ENCODE measurements at regions not wholly inside any gene's neighbourhood (a gene's known extent, or its start where the extent isn't known, plus 50 kb on each side); places are given as distances from the start of the nearest gene placed in this dataset.

DNA sequence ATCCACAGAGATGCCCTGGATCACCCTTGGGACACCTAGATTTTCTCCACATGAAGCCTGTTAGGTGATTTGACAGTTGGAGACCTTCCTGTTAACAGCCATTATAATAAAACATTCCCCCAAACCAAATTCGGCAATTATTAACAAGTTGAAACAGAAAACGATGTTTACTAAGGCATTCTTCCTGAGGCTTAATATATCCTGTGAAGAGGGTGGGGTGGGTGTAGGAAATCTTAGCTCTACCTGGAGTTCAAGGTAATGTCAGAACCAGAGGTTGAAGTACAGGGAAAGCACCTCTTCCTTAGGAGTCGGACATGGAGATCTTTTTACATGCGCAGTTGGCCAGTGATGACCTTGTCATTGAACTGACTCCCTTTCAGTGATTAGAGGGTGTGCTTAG, 143.0 kb downstream of the FGF9 start:
- WGBS, 2 donors = 64 to 86% methylated on average over 4 of the region's 4 CpGs
- H3K9me3 ChIP-seq = peaks cover 0 to 8% (median 0%) of the 10 kb centered on the region in 11 donors

DNA sequence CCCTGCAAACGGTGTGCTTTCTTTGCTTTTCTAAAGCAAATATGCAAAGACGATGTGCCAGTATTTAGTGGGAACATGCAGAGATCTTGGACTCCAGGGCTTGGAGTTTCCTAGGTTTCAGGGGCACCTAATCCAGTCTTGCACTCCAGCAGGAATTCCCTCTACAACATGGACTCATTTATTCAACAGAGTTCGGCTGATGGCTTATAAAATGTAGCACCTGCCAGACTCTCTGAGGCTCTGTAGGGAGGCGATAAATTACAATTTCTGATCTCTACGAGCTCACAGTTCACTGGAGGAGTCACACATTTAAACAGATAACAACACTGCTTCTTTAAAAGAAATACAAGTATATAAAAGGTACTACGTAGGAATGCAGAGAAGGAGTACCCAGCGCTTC, 143.7 kb downstream of the FGF9 start:
- intact Hi-C loops (cut with DNase I) = no loop called here
- Histone ChIP-seq H3K9me3 (peaks cover 0 to 8% (median 0%) of the 10 kb centered on the region in 11 donors), H3K27me3 (peaks cover 0 to 15% (median 0%) of the 10 kb centered on the region in 7 donors), H3K27ac (no peak overlapping the region), H3K4me1 (no peaks in the 10 kb centered on the region), H3K4me3 (no peak overlapping the region), H3K36me3 (no peaks in the 10 kb centered on the region)
- no peak for TF ChIP-seq CTCF (IDR thresholded peaks at IDR 0.05)
- DNase-seq (no peak), ATAC-seq (no peak)
- 77 to 80% methylated on average over 7 of the region's 7 CpGs for WGBS, 2 donors

More for the DNA sequence above, 143.0 kb downstream of the FGF9 start:
- no peak overlapping the region for H3K27ac ChIP-seq
- no peaks in the 10 kb centered on the region for H3K36me3 ChIP-seq
- DNase-seq (no peak), ATAC-seq (no peak)
- H3K4me3 ChIP-seq = no peak overlapping the region
- intact Hi-C loops (cut with DNase I) = no loop called here
- H3K4me1 ChIP-seq = no peaks in the 10 kb centered on the region
- no peak for TF ChIP-seq CTCF (IDR thresholded peaks at IDR 0.05)
- H3K27me3 ChIP-seq = peaks cover 0 to 15% (median 0%) of the 10 kb centered on the region in 7 donors

DNA sequence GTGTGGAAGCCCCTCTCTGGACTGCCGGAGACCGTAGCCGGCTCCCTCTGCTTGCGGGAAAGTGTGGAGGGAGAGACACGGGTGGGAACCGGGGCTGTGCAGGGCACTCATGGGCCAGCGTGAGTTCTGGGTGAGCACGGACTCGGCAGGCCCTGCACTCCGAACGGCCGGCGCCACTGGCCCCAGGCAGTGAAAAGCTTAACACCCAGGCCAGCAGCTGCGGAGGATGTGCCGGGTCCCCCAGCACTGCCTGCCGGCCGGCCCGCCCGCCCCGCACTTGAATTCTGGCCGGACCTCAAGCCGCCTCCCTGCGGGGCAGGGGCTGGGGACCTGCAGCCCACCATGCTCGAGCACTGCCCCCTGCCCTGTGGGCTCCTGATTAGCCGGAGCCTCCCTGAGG, 147.0 kb downstream of the FGF9 start:
- Histone ChIP-seq H3K27ac (no peak overlapping the region), H3K9me3 (peaks cover 0 to 8% (median 0%) of the 10 kb centered on the region in 11 donors), H3K4me3 (no peak overlapping the region), H3K4me1 (no peaks in the 10 kb centered on the region), H3K27me3 (peaks cover 0 to 6% (median 0%) of the 10 kb centered on the region in 7 donors), H3K36me3 (no peaks in the 10 kb centered on the region)
- ATAC-seq (peak in 1 of 8 donors; percentile 47), DNase-seq (no peak)
- intact Hi-C loops (cut with DNase I) = no loop called here
- no peak for TF ChIP-seq CTCF (IDR thresholded peaks at IDR 0.05)
- 95 to 97% methylated on average over 22 to 25 of the region's 25 CpGs for WGBS, 2 donors

DNA sequence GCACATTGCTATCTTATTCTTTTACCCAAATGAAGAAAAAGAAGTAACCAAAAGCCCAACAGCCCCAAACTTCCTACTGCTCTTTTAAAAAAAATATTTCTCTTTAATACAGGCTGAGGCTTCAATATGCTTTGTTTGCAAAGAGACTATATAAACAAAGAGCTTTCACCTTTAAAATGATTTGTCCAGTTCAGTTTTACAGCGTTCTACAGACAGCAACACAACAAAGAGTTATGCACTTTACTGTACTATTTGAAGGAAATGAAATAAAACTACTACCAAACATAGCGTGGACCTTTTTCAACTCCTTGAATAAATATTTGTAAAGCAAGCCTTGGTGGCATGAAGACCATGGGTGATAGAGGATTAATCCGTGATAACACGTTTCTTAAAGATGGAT, 151.2 kb downstream of the FGF9 start:
- no peak for TF ChIP-seq CTCF (IDR thresholded peaks at IDR 0.05)
- Histone ChIP-seq H3K4me1 (peaks cover 0 to 14% (median 0%) of the 10 kb centered on the region in 9 donors), H3K36me3 (no peaks in the 10 kb centered on the region), H3K27me3 (no peaks in the 10 kb centered on the region), H3K27ac (no peak overlapping the region), H3K4me3 (no peak overlapping the region), H3K9me3 (peaks cover 0 to 8% (median 0%) of the 10 kb centered on the region in 11 donors)
- no peak for DNase-seq
- WGBS, 2 donors = 73 to 83% methylated on average over 4 of the region's 4 CpGs
- ATAC-seq = no peak
- intact Hi-C loops (cut with DNase I) = no loop called here
